Fibroblast of villous mesenchyme (primary cell): ENCODE measurements at regions not wholly inside any gene's neighbourhood (a gene's known extent, or its start where the extent isn't known, plus 50 kb on each side); places are given as distances from the start of the nearest gene placed in this dataset.
A peak's percentile ranks its signal among the peaks of the same experiment; 100 is the strongest.

Source experiments
- DNase-seq: peaks from one replicate; pipeline ENCODE4 v3.0.0-alpha.2; 2010; ENCODE audit warnings: low read depth
- H3K4me3 ChIP-seq: 2 replicates; pipeline ENCODE4 v1.5.1; 2011; ENCODE audit warnings: low read depth, mild to moderate bottlenecking, low read length
- TF ChIP-seq, protein P1 (sequence below): IDR thresholded peaks from 2 replicates; pipeline ENCODE4 v1.5.1; 2012; ENCODE audit warnings: low read depth, mild to moderate bottlenecking, low read length; ENCODE audit not compliant: insufficient read depth

DNA sequence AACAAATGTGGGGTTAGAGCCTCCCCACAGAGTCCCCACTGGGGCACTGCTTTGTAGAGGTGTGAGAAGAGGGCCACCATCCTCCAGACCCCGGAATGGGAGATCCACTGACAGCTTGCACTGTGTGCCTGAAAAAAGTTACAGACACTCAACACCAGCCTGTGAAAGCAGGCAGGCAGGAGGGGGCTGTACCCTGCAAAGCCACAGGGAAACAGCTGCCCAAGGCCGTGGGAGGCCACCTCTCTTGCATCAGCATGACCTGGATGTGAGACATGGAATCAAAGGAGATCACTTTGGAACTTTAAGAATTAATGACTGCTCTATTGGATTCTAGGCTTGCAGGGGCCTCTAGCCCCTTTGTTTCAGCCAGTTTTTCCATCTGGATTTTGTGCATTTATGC lies 782.3 kb downstream of the BRINP1 start:
- TF ChIP-seq, protein P1, sequence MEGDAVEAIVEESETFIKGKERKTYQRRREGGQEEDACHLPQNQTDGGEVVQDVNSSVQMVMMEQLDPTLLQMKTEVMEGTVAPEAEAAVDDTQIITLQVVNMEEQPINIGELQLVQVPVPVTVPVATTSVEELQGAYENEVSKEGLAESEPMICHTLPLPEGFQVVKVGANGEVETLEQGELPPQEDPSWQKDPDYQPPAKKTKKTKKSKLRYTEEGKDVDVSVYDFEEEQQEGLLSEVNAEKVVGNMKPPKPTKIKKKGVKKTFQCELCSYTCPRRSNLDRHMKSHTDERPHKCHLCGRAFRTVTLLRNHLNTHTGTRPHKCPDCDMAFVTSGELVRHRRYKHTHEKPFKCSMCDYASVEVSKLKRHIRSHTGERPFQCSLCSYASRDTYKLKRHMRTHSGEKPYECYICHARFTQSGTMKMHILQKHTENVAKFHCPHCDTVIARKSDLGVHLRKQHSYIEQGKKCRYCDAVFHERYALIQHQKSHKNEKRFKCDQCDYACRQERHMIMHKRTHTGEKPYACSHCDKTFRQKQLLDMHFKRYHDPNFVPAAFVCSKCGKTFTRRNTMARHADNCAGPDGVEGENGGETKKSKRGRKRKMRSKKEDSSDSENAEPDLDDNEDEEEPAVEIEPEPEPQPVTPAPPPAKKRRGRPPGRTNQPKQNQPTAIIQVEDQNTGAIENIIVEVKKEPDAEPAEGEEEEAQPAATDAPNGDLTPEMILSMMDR: no peak
- H3K4me3 ChIP-seq: no peak overlapping the region
- no peak for DNase-seq

DNA sequence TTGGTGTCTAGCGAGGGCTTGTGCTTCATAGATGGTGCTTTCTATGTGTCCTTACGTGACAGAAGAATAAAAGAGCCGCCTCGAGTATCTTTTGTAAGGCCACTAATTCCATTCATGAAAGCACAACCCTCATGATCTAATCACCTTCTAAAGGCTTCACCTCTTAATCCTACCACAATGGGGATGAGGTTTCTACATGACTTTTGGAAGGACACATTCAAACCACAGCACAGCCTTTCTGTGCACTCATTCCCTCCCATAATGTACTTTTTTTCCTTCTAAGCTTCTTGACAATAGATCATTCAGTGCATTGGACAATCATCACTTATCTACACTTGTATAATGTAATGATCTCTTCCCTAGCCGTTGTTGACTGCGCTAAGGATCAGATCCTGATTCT lies 774.8 kb downstream of the BRINP1 start:
- TF ChIP-seq, protein P1: no peak
- H3K4me3 ChIP-seq: no peak overlapping the region
- no peak for DNase-seq

DNA sequence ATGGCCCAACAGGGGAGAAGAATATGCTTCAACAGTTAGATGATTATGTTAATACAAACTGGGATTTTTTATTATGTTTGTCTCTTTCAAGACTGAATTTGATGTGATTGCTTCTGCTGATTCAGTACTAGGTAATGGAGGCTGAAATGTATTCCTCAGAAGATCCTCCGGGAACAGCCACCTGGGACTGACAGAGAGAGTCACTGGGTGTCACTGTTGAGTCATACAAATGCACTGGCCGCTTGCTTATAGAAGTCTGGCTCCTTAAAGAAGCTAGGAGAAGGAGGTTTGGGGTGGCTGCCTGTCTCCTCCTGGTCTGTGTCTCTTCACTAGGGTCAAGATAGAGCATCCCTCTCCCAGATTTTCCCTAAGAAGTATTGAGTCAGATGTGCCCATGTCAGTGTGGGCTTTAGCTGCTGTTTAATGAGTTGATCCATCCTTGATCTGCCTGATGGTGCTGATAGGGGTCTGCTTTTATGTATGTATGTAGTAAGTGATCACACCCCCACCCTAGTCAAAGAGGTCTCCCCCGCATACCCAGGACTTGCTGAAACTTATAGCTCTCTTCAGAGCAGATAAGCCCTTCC lies 773.4 kb downstream of the BRINP1 start:
- TF ChIP-seq, protein P1: peak; percentile 48
- peak; percentile 52 for DNase-seq

DNA sequence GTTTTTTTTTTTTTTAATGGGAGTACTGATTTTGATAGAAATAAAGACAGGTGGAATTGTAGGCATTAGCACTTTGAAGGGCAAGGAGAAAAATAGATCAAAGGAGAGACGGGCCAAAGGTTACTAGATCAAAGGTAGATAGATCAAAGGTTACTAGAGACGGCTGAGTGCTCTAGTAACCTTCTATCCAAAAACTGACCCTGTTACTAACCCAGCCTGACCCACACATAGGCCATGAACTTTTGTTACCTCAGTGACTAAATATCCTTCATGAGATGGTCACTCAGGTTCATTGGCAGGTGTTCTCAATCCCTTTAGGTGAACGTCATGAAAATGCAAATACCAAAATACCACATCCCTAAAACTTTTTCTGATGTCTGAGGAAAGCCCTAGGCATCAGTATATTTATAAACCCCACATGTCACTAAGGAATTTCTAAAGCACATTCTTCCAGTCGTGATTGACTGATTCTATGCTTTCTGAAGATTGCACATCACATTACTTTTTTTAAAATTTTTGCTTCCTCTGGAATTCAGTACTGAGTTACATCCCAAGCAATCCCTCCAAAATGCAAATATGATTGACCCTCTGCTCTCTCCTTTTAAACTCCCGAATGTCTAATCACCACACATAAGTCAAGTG lies 772.7 kb downstream of the BRINP1 start:
- H3K4me3 ChIP-seq: no peak overlapping the region
- TF ChIP-seq, protein P1: no peak
- no peak for DNase-seq

More for the DNA sequence above, 773.4 kb downstream of the BRINP1 start:
- H3K4me3 ChIP-seq: no peak overlapping the region

DNA sequence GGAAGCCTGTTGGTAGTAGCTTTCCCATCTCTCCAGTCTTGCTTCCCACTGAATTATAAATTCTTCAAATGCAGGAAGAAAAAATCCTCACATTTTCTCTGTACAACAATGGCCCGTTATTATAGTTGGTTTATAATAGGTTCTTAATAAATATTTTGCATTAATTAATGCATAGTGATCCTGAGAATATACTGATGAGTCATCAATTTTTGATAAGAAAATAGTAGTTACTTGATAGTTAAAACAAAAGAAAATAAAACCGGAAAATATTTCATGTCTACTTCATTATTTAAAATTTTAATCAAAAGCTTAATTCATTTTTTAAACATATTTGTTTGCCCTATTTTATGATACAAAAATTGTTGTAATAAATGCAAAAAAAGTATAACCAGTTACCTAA lies 762.6 kb downstream of the BRINP1 start:
- no peak for DNase-seq
- H3K4me3 ChIP-seq: no peak overlapping the region
- TF ChIP-seq, protein P1: no peak

DNA sequence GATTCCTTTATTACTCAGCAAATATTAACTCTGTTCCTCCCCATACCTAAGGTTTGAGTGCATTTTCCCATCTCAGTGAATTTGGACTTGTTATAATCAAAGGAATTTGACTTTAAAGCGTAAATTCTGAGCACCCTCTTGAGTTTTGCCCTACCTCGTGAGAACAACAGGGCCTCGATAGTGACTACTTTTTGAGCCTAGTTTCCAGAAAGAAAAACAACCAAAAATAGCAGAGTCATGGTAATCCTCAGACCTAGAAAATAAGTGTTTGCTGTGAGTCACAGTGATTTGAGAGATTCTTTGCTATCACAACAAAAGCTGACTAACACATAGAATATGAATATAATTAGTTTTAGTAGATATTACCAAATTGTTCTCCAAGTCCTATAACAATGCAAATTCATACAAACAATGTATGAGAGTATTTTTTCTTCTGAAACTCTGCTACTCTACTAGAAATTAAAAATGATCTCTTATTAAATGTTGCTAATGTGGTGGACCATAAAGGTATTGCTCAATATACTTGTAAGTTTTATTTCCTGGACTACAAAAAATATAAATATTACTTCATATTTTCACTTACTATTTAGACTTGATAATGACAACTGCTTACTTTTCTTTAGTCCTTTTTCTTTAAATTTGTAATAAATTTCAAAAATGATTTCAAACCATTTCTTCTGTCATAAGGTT lies 759.7 kb downstream of the BRINP1 start:
- TF ChIP-seq, protein P1: no peak
- DNase-seq: peak; percentile 76
- H3K4me3 ChIP-seq: no peak overlapping the region
